T47D (cell line): ENCODE measurements at regions not wholly inside any gene's neighbourhood (a gene's known extent, or its start where the extent isn't known, plus 50 kb on each side); places are given as distances from the start of the nearest gene placed in this dataset.

Experiments
- DNase-seq, 2 experiments: peaks; one replicate each; pipeline versions ENCODE4 v3.0.0 to v3.0.0-alpha.2; 2011 to 2012; ENCODE audit warnings: low read depth in 1 of 2, low spot score in 1 of 2
- JUND ChIP-seq: IDR thresholded peaks from 2 replicates; pipeline ENCODE4 v1.6.1; 2012; ENCODE audit warnings: low read depth
- in situ Hi-C: cut with HindIII; loops from 2 replicates; pipeline ENCODE4 v1.10.0; 2016; ENCODE audit warnings: low sequenced_read_pairs, low pct_unique_long_range_greater_than_20kb

DNA sequence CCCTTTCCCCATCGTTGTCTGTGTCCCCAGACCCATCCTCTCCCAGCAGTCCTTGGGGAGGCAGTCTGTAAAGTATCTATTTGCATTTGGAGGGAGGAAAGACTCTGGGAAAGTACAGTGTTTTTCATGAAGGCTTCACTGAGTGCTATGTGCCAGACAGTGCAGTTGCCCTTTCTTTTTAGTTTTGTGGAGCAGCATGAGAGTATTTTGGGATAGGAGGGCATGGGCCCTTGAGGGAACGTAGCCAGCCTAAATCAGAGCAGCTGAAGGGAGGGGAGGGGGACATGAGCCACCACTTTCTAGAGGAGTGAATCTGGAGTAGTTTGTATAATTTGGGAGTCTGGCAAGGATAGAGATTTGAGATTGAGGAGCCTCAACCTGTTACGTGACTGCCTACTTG, 404.0 kb upstream of the KAZN start:
- TF ChIP-seq JUND, result no peak
- in situ Hi-C loops, result no loop called here
- no peak for DNase-seq

DNA sequence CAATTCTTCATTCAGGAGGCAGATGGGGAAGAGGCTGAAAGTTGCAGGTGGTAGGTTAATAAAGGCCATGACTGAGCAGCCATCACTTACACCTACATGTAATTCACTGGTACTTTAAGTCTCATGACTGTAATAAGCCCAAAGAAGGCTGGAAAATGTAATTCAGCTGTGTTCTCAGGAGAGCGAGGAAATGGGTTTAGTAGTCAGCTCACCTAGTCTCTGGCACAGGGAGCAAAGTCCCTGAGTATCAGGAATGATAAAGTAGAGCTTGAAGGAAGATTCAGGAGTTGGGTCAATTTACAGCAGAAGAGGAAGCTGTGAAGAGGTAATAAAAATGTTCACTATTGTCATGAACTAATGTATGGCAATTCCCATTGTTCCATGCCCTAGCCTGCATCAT, 393.4 kb upstream of the KAZN start:
- DNase-seq, result no peak
- in situ Hi-C loops, result no loop called here
- TF ChIP-seq JUND, result no peak

DNA sequence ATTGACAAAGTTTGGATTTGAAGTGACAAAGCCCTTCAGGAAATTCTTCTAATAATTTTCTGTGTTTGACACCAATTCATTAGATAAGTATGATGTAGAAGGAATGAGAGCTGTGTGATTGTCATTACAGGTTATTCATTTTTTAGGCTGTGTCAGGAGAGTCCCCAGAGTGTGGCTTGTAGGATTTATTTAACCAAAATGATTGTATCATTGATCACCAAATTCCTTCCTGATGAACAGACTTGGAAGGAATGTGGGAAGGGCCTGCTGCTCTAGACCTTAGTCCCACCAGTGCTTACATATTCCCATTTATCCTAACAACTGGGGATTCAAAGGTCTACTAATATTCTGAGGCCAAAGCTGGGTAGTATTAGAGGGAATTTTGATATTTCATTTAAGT, 383.3 kb upstream of the KAZN start:
- no peak for TF ChIP-seq JUND
- DNase-seq, result no peak
- in situ Hi-C loops, result no loop called here

DNA sequence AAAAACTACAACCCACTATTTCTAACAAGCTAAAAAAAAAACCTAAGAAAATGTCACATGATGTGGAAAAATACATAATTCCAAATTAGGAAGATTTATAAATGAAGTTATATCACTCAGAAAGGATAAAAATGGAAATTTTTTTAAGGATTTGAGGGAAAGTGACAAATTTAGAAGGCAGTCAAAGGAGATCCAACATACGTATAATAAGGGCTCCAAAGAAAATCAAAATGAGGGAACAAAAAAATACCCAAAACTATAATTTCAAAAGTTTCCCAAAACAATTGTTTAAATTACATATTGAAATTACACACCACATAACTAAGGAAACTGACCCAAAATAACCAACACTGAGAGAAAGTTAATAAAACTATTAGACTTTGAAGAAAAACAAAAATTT, 381.1 kb upstream of the KAZN start:
- in situ Hi-C loops, result no loop called here
- no peak for DNase-seq

DNA sequence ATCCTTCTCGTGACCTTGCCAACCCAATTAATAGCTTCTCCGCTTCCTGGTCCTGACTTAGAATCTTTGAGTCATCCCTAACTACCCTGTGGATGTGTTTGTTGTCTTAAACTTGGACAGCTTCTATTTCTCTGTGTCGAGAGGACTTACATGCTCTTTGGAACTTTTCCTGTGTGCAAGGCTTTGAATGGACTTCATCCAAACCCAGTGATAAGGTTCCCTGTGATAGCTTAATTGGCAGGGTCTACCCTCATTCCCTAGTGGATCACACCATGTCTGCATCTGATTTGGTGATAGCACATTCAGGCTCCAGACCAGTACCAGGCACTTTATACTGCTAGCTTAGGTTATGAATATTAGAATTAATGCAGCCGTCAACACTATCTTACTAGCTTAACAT, 378.2 kb upstream of the KAZN start:
- in situ Hi-C loops, result no loop called here
- TF ChIP-seq JUND, result no peak
- no peak for DNase-seq

More for the DNA sequence above, 381.1 kb upstream of the KAZN start:
- no peak for TF ChIP-seq JUND

DNA sequence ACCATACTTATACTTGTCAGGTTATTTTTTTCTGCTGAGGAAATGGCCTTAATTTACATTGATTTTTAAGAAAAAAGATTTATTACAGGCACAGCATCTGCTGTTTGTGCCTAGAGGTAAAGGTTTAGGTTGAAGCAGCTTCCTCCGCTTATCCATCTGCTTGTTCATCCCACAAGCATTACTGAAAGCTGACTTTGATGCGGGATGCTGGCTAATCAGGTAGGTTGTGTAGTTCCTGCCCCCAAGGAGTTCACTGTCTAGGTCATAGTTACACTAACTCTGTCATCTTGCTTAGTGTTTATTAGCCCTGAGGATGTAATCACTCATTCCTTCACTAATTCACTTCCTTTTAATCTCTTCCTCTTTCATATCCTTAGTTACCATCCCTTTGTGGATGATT, 377.7 kb upstream of the KAZN start:
- TF ChIP-seq JUND, result no peak
- in situ Hi-C loops, result no loop called here
- no peak for DNase-seq

DNA sequence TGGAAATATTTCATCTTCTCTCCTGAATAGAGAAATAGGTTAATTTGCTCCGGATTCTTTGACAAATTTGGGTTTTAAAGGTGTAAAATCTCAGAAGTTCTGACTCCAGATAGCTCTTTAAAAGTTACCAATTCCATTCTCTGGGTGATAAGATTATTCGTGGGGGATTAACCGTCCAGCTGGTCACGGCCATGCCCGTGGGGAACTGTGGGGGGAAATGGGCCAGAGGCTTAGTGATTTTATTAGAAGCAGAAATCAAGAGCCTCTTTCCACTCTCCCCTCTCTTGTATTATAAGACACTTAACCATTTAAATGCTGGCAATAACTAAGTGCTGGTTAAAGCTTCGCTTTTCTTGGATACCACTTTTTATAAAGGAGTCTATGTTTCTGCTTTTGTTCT, 376.4 kb upstream of the KAZN start:
- in situ Hi-C loops, result no loop called here
- no peak for DNase-seq
- no peak for TF ChIP-seq JUND

DNA sequence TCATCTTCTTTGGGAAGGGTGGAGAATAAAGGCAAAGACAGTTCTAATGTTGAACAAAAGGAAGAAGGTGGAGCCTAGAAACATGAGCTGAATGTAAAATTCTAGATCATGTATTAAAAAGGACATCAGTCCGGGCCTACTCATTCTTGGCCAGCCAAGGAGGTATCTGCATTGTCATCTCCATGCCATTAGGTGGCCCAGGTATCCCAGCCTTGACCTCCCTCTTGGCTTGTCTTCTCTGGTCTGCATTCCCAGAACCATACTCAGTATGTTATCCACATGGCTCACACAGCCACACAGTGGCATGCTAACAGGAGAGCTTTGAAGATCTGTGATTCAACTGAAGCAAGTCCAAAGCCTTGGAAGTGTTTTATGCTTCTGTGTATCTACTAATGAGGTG, 369.8 kb upstream of the KAZN start:
- in situ Hi-C loops, result no loop called here
- no peak for DNase-seq
- no peak for TF ChIP-seq JUND

DNA sequence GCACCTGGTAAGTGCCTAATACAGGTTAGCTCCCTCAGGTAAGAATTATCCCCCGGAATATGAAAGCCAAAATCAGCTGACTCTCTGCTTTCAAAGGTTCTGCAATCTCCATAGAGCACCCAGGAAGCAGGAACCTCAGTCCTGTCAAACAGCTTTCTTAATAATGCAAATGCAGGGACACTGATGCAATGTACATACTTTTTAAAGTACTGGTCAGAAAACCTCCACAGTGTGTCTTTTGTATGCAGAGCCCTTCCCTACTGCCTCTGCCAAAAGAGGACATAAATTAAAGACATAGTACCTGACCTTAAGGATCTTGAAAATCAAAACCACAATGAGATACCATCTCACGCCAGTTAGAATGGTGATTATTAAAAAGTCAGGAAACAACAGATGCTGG, 365.0 kb upstream of the KAZN start:
- no peak for TF ChIP-seq JUND
- in situ Hi-C loops, result no loop called here
- DNase-seq, result no peak

DNA sequence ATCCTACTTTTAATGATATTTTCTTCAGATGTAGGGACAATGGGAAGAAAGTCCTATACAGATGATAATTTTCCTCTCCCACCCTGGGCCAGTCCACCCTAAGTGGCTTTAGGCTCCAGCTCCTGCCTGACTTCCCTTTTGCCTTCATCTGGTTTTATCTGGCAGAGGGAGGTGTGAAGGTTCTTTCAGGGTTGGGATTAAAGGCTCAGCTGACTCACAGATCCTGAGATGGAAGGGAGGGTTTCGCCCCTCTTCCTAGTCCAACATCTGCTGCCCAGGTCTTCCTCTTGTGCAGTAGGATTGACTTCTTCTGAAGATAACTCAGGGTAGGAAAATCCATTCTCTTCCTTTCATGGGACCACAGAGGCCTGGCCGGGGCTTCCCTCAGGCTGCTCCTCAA, 362.4 kb upstream of the KAZN start:
- TF ChIP-seq JUND, result no peak
- in situ Hi-C loops, result no loop called here
- no peak for DNase-seq

DNA sequence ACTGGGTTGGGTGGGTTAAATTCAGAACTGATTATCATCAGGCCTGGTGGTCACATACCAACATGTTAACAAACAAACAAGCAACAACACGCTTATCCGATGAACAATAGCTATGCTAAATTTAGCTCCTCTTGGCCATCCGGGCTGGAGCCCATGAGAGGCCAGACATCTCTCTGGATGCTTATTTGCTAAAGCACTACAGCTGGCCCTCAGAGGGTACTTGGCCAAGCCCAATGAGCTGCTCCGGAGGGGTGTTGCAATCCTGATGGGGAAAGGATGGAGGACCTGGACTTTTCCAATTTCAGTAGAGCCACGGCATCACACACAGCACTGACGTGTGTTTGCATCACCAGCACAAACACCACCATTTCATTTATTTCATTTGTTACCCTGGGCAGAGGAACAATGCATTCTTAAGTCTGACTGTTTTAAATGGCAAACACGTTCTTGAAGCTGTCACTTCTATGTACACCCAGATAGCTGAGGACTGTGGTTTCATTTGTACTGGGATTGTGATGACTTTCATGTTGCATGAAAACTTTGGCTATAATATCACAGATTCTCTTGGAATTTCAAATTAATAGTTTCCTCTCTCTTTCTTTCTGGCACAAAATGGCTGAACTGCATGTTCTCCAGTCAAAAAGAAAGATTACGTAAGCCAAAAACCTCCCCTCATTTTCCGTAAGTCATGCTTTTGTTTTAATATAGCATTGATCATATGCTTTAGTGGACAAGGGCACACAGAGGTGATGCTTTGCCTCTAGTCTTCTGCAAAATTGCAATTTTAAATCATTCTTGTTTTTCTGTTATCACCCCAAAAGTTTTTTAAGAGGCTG, 359.8 kb upstream of the KAZN start:
- DNase-seq, result no peak
- TF ChIP-seq JUND, result no peak

DNA sequence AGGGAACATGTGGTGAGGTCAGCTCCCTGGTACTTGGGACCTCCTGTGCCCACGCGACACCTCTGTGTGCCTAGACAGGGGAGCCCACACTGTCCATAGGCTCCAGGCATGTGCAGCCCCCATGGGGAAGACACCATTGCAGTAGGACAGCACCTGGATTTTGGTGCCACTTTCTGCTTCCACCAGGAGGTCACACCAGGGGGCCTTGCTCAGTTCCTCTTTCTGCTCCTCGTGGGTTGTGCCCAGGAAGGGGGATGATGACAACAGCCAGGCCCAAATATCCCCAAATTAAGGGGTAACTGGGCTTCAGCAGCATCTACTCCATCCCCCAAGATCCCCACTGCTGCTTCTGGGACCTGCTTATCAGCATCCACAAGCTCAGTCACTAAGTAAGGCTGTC, 358.2 kb upstream of the KAZN start:
- no peak for DNase-seq
- in situ Hi-C loops, result no loop called here

More for the DNA sequence above, 359.8 kb upstream of the KAZN start:
- in situ Hi-C loops, result no loop called here

DNA sequence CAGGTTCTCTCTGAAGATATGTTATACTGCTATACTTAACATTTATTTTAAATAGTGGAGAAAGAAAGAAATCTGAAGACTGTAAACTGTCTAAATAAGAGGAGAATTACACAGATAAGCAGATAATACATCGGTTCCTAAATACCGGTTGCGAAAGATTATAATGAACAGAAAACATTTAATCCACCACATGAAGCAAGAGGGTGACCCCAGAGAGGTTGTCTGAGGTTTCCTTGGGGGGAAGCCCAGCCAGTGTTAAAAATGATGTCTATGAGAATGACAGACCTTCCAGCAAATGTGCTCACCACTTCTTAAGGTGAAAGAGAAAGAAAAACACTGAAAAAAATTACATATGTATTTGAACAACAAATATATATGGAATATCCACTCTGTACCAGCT, 356.4 kb upstream of the KAZN start:
- in situ Hi-C loops, result no loop called here
- DNase-seq, result no peak
- no peak for TF ChIP-seq JUND

More for the DNA sequence above, 358.2 kb upstream of the KAZN start:
- TF ChIP-seq JUND, result no peak

DNA sequence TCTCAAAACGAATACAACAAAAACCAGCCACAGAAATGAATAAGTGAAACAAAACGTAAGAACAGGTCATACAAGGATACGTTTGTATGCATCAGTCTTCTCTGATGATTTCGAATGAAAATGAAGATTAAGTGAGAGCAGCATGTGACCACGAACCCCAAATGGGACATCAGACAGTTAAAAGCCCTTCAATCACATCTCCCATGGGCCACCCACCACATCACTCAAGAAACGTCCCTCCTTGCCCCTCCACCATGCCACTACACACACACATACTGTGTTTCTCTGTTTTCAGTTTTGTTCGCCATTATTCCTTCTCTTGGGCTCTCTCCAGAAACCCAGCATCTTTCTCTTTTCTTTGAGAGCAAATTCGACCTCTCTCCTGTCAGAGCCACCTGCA, 355.6 kb upstream of the KAZN start:
- no peak for TF ChIP-seq JUND
- in situ Hi-C loops, result no loop called here
- DNase-seq, result no peak
